ENCODE measurements at regions not wholly inside any gene's neighbourhood (a gene's known extent, or its start where the extent isn't known, plus 50 kb on each side); places are given as distances from the start of the nearest gene placed in this dataset.
A peak's percentile ranks its signal among the peaks of the same experiment; 100 is the strongest.
"Not testable (repeated sequence)": the region's sequence is repeated elsewhere in the genome, so short reads cannot be mapped to it uniquely, and the experiment has no call there.

GRCh38 chr4:9505341-9505740 is 61.1 kb downstream of the DEFB131A start:
- DNase-seq, result not testable (repeated sequence)

- not testable (repeated sequence) for DNase-seq
Observed at GRCh38 chr4:9506672-9507071, 62.5 kb downstream of the DEFB131A start.

GRCh38 chr4:9512941-9513340 is 68.7 kb downstream of the DEFB131A start:
- DNase-seq, result not testable (repeated sequence)

GRCh38 chr4:9519631-9520030 is 75.4 kb downstream of the DEFB131A start:
- DNase-seq, result not testable (repeated sequence)

GRCh38 chr4:9522903-9523302 is 78.7 kb downstream of the DEFB131A start:
- DNase-seq, result not testable (repeated sequence)

GRCh38 chr4:9524406-9524805 is 80.2 kb downstream of the DEFB131A start:
- not testable (repeated sequence) for DNase-seq

- DNase-seq, result peak; percentile 45
Observed at GRCh38 chr4:9532134-9532862, 88.1 kb downstream of the DEFB131A start.

- not testable (repeated sequence) for DNase-seq
Observed at GRCh38 chr4:9532863-9533192, 88.6 kb downstream of the DEFB131A start.

GRCh38 chr4:9537101-9537500 is 92.9 kb downstream of the DEFB131A start:
- not testable (repeated sequence) for DNase-seq

- DNase-seq, result not testable (repeated sequence)
Observed at GRCh38 chr4:9539939-9540520, 95.8 kb downstream of the DEFB131A start.

- DNase-seq, result not testable (repeated sequence)
Observed at GRCh38 chr4:9541388-9541915, 97.2 kb downstream of the DEFB131A start.

- DNase-seq, result not testable (repeated sequence)
Observed at GRCh38 chr4:9544851-9545250, 100.6 kb downstream of the DEFB131A start.

- not testable (repeated sequence) for DNase-seq
Observed at GRCh38 chr4:9547470-9547869, 103.3 kb downstream of the DEFB131A start.

- not testable (repeated sequence) for DNase-seq
Observed at GRCh38 chr4:9556076-9556475, 111.9 kb downstream of the DEFB131A start.

- not testable (repeated sequence) for DNase-seq
Observed at GRCh38 chr4:9577869-9578268, 133.7 kb downstream of the DEFB131A start.

- DNase-seq, result not testable (repeated sequence)
Observed at GRCh38 chr4:9582880-9583279, 138.7 kb downstream of the DEFB131A start.

GRCh38 chr4:9592010-9592409 is 147.8 kb downstream of the DEFB131A start:
- no peak for DNase-seq

- DNase-seq, result no peak
Observed at GRCh38 chr4:9594948-9595347, 150.7 kb downstream of the DEFB131A start.

GRCh38 chr4:9595531-9595930 is 151.3 kb downstream of the DEFB131A start:
- not testable (repeated sequence) for DNase-seq

GRCh38 chr4:9599266-9599665 is 155.1 kb downstream of the DEFB131A start:
- DNase-seq, result no peak

- no peak for DNase-seq
Observed at GRCh38 chr4:9600246-9600645, 156.0 kb downstream of the DEFB131A start.

- DNase-seq, result no peak
Observed at GRCh38 chr4:9602389-9602914, 158.2 kb downstream of the DEFB131A start.

GRCh38 chr4:9604031-9604892 is 160.0 kb downstream of the DEFB131A start:
- DNase-seq, result peak; percentile 30
